ENCODE measurements at regions not wholly inside any gene's neighbourhood (a gene's known extent, or its start where the extent isn't known, plus 50 kb on each side); places are given as distances from the start of the nearest gene placed in this dataset.

- Histone ChIP-seq H3K36me3 (replicated peaks in 1 of 2; ENCODE audit: control insufficient read depth in 1 of 2, insufficient read depth in 2 of 2, low read length in 1 of 2) (no peaks in the 10 kb centered on the region), H3K27ac (ENCODE audit: low read depth in 2 of 2, low read length in 1 of 2) (no peak overlapping the region), H3K4me2 (no peak overlapping the region), H2AFZ (ENCODE audit: low read depth) (no peak overlapping the region), H3K9me2 (no peaks in the 10 kb centered on the region), H4K20me1 (ENCODE audit: insufficient read depth) (no peaks in the 10 kb centered on the region), H3K4me1 (ENCODE audit: control insufficient read depth in 1 of 2, insufficient read depth in 2 of 2, low read depth in 1 of 2, low read length in 1 of 2) (peaks cover 11 to 18% of the 10 kb centered on the region in 2 experiments), H3K4me3 (ENCODE audit: low read depth in 2 of 2, low read length in 1 of 2) (no peak overlapping the region), H3F3A (replicated peaks; ENCODE audit: insufficient read depth) (peaks cover 32% of the 10 kb centered on the region), H3K79me2 (ENCODE audit: insufficient read depth) (no peaks in the 10 kb centered on the region), H3K9me3 (no peaks in the 10 kb centered on the region), H3K27me3 (ENCODE audit: insufficient read depth) (no peaks in the 10 kb centered on the region), H3K9ac (no peak overlapping the region)
- DNase-seq = no peak
- ChIA-PET POLR2A (no interaction called here), CTCF (interaction anchor here (1.1 to 1.2 kb wide), 2 partner anchors 13 to 263 kb away, joined by 3 to 4 read pairs; no protein-coding TSS in a partner anchor)
- TF ChIP-seq RFX5 (IDR thresholded peaks at IDR 0.05; ENCODE audit: low read length) = no peak
- TF ChIP-seq, protein P1, sequence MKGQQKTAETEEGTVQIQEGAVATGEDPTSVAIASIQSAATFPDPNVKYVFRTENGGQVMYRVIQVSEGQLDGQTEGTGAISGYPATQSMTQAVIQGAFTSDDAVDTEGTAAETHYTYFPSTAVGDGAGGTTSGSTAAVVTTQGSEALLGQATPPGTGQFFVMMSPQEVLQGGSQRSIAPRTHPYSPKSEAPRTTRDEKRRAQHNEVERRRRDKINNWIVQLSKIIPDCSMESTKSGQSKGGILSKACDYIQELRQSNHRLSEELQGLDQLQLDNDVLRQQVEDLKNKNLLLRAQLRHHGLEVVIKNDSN (IDR thresholded peaks at IDR 0.05; ENCODE audit: borderline replicate concordance, low read depth) = no peak
- TF ChIP-seq, protein P2, sequence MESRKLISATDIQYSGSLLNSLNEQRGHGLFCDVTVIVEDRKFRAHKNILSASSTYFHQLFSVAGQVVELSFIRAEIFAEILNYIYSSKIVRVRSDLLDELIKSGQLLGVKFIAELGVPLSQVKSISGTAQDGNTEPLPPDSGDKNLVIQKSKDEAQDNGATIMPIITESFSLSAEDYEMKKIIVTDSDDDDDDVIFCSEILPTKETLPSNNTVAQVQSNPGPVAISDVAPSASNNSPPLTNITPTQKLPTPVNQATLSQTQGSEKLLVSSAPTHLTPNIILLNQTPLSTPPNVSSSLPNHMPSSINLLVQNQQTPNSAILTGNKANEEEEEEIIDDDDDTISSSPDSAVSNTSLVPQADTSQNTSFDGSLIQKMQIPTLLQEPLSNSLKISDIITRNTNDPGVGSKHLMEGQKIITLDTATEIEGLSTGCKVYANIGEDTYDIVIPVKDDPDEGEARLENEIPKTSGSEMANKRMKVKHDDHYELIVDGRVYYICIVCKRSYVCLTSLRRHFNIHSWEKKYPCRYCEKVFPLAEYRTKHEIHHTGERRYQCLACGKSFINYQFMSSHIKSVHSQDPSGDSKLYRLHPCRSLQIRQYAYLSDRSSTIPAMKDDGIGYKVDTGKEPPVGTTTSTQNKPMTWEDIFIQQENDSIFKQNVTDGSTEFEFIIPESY (IDR thresholded peaks at IDR 0.05; ENCODE audit: borderline replicate concordance, low read depth) = no peak
- no peak for TF ChIP-seq FOXJ3 (CRISPR knock-in tag; IDR thresholded peaks at IDR 0.05)
- TF ChIP-seq GABPA (IDR thresholded peaks at IDR 0.05; ENCODE audit: low read depth) = no peak
- TF ChIP-seq NFIC (IDR thresholded peaks at IDR 0.05; ENCODE audit: borderline replicate concordance) = no peak
- no peak for TF ChIP-seq JUND (IDR thresholded peaks at IDR 0.05)
- TF ChIP-seq TEAD4 (IDR thresholded peaks at IDR 0.05; ENCODE audit: borderline replicate concordance, insufficient read depth) = no peak
- no peak for TF ChIP-seq MXI1 (IDR thresholded peaks at IDR 0.05; ENCODE audit: low read depth, low read length)
- TF ChIP-seq, protein P3, sequence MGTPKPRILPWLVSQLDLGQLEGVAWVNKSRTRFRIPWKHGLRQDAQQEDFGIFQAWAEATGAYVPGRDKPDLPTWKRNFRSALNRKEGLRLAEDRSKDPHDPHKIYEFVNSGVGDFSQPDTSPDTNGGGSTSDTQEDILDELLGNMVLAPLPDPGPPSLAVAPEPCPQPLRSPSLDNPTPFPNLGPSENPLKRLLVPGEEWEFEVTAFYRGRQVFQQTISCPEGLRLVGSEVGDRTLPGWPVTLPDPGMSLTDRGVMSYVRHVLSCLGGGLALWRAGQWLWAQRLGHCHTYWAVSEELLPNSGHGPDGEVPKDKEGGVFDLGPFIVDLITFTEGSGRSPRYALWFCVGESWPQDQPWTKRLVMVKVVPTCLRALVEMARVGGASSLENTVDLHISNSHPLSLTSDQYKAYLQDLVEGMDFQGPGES (IDR thresholded peaks at IDR 0.05; ENCODE audit: low read depth, low read length) = no peak
- no peak for TF ChIP-seq FOXM1 (IDR thresholded peaks at IDR 0.05; ENCODE audit: low read depth)
- no peak for TF ChIP-seq RCOR1 (IDR thresholded peaks at IDR 0.05; ENCODE audit: low read length)
- TF ChIP-seq CHD2 (IDR thresholded peaks at IDR 0.05; ENCODE audit: low read length, partially characterized antibody) = no peak
- no peak for TF ChIP-seq SMC3 (IDR thresholded peaks at IDR 0.05; ENCODE audit: low read depth, low read length)
- TF ChIP-seq RAD21 (IDR thresholded peaks at IDR 0.05; ENCODE audit: low read length) = no peak
- no peak for TF ChIP-seq FOSL2 (IDR thresholded peaks at IDR 0.05; ENCODE audit: borderline replicate concordance, low read depth)
- WGBS (ENCODE audit: low lambda C conversion rate) = 87% methylated on average over 5 of the region's 5 CpGs
Measured at GRCh38 chr5:68551436-68551835, 335.9 kb downstream of the PIK3R1 start.
